ENCODE measurements at regions not wholly inside any gene's neighbourhood (a gene's known extent, or its start where the extent isn't known, plus 50 kb on each side); places are given as distances from the start of the nearest gene placed in this dataset.

DNA sequence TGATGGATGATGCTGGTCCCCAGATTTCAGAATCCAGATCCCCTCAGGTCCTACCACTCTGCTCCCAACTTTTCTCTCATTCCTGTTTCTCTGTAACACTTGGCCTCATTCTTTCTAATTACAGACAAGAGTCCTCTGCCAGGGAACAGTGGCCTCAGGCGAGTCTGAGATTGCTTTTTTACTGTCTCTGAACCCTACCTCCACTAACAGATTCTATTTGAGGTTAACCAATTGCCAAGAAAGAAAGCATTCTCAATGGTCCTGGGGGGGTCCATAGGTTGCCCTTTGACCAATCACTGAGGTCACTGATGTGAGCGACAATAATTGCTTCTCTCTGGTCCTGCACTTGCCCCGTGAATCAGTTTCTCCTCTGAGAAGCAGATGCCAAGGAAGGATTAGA, 145.2 kb upstream of the TMEM108 start:
- DNase-seq = no peak

DNA sequence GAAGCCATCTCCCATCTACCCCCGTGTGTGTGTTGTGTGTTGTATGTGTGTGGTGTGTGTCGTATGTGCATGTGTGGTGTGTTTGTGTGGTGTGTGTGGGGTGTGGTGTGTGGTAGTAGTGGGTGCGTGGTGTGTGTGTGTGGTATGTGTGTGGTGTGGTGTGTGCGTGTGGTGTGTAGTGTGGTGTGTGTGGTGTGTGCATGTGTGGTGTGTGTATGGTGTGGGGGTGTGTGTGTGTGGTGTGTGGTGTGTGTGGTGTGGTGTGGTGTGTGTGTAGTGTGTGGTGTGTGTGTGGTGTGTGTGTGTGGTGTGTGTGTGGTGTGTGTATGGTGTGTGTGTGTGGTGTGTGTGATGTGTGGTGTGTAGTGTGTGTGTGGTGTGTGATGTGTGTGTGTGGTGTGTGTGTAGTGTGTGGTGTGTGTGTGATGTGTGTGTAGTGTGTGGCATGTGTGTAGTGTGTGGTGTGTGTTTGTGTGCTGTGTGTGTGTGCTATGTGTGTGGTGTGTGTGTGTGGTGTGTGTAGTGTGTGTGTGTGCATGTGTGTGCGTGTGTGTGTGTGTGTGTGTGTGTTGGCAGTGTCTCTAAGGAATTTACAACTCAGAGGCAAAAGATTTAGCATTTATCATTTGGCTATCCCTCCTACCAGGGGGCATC, 156.3 kb upstream of the TMEM108 start:
- DNase-seq = no peak

DNA sequence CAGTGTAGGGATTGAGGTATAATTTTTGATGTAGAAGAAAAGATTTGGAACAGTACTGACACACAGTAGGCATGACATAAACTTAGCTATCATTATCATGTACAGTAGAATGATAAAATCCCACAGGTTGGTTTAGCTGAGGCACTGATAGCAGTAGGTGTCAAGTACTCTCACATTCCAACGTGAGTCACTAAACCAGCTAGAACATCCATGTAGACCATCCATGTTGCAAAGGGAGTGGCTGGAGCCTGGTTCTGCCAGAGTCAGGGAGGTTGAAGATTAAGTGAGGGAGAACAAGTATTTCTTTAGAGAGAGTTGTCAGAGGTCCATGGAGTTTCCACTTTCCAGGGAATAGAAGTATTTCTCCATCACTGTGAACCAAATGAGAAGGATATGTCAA, 157.2 kb upstream of the TMEM108 start:
- DNase-seq = no peak

DNA sequence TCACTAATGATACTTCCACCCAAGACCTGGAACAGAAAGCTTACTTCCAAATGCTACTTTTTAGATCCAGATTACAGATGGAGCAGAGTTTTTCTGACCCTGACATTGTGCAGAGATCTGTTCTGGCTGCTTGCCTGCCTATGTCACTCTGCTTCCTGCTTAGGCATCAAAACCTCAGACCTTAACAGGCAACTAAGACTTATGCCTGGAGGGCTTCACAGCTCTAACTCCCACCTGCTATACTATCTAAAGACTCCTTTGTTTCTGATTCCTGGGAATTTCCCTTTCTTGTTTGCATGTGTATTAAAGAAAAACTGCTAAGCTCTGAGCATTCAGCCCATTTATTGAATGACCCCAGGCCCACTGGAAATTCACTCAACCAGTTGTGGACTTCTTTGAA, 157.4 kb upstream of the NPHP3 start:
- DNase-seq = no peak

DNA sequence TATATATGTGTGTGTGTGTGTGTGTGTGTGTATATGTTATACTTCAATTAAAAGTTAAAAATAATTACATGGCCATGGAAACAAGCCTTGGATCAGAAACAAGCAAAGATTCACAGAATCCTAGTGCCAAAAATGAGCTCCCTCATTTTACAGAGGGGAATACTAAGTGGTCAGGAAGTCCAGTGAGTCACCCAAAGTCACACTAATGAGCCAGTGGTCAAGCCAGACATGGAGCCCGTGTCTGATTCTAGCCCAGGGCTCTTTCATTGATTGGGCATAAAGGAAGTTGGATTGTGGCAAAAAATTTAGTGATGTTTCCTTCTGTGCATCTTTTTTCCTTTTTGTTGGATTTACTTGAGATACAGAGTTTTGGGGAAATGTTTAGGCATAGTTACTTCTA, 152.5 kb upstream of the NPHP3 start:
- no peak for DNase-seq

DNA sequence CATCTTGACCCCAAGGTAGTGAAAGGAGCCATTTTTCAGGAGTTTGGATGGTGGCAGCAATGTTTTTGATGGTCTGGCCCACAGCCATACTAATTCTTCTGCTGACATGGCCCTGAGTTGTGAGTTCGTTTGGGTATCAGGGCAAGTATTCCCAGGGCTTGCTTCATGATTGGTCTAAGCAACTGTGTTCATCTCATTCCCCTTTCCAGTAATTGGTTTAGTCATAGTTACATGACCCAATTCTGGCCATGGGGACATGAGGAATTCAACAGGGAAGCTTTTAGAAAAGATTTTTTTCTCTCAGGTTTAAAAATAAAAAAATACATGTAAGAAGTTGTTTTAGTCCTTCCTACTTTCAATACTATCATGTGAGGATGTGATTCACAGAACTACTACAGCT, 150.5 kb upstream of the NPHP3 start:
- no peak for DNase-seq

DNA sequence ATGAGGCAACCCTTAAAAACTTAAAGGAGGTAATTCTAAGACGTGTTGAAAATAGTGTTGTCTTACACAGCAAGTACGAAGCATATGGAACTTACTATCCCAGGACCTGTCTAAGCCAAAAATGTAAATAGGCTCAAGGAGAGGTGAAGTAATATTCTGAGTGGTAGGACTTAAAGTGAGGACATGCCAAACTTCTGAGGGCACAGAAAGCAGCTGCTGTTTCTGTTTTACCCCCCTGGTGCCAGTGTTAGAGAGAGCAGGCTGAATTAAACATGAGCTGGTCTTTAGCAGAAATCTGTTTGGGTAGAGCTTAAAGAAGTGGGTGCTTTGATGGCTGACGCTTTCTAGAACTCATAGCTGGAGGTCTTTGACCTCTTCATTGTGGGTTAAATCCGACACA, 149.7 kb upstream of the NPHP3 start:
- no peak for DNase-seq

DNA sequence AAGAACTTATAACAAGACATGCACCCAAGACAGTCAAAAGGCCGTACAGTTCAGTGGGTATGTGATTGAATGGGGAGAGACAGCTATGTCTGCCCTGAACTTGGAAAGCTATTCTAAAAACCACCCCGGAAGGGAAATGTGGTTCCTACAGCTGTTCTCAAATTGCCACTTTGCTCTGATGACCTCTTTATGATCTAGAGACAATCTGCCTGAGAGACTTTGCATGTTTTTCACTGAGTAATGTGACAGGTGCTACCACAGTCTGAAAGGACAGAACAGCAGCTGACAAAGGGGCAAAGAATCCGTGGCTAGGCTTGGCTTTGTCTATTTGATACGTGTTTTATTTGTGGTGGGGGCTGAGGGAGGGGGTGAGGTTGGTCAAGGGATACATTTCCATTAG, 148.3 kb upstream of the NPHP3 start:
- peak; percentile 83 for DNase-seq

DNA sequence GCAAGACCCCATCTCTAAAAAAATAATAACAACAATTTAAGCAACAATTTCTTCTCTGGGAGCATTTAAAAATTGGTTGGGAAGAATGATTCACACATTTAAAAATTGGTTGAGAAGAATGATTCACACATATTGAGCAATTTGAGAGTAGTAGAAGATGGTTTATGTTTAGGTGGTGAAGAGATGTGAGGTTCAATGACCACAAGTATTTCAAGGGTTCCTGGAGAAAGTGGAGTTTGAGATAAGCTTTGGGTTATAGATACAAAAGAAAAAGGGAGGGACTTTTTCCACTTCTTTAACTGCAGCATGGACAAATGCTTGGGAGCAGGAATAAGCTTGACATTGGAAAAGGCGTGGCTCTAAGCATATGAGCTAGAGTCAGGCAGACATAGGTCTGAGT, 145.7 kb upstream of the NPHP3 start:
- DNase-seq = no peak

DNA sequence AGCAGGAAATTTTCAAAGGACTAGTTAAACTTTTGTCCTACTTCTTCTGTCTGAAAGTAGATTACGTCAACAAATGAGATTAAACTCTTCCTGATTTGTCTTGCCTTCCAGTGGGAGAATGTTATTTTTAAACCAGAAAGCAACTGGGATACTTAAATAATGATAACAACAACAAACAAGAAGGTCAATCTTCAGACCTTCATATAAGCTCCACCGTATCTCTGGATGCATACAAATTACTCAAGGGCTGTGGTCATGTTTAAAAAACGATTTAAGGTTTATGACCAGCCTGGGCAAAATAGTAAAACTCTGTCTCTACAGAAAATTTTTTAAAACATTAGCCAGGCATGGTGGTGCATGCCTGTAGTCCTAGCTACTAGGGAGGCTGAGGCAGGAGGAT, 145.3 kb upstream of the NPHP3 start:
- no peak for DNase-seq

DNA sequence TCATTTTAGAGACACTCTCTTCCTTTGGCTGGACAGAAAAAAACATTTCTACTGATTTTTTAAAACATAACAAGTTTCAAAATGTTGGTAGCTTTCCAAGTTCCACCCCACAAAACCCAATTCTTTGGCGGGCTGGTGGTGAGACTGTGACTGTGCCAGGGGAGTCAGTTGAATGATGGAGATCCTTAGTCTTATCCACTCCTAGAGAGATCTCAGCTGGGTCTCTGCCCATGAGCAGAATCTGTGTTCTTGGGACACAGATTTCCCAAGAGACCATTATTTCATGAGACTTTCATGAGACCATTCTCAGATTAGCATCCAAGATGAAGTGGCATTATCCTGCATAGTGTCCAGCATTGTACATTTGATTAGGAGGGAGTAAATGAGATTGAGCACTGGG, 135.1 kb upstream of the NPHP3 start:
- no peak for DNase-seq

DNA sequence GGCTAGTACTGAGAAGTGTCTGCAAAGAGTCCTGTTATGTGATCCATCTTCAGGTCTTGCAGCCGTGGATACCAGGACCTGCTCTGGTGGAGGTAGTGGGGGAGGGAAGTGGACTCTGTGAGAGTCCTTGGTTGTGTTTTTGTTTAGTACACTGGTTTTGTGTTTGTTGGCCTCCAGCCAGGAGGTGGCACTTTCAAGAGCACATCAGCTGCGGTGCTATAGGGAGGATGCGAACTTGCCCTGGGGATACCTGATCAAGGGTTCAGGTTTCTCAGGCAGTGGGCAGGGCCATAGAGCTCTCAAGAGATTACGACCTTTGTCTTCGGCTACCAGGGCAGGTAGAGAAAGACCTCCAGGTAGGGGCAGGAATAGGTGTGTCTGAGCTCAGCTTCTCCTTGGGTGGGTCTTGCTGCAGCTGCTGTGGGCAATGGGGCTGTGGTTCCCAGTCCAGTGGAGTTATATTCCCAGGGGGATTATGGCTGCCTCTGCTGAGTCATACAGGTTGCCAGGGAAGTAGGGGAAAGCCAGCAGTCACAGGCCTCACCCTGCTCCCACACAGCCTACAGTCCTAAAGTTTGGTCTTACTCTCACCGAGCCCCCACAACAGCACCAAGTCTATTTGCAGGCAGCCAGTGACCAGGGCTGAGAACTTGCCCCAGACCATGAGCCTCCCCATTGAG, 132.8 kb upstream of the NPHP3 start:
- no peak for DNase-seq

DNA sequence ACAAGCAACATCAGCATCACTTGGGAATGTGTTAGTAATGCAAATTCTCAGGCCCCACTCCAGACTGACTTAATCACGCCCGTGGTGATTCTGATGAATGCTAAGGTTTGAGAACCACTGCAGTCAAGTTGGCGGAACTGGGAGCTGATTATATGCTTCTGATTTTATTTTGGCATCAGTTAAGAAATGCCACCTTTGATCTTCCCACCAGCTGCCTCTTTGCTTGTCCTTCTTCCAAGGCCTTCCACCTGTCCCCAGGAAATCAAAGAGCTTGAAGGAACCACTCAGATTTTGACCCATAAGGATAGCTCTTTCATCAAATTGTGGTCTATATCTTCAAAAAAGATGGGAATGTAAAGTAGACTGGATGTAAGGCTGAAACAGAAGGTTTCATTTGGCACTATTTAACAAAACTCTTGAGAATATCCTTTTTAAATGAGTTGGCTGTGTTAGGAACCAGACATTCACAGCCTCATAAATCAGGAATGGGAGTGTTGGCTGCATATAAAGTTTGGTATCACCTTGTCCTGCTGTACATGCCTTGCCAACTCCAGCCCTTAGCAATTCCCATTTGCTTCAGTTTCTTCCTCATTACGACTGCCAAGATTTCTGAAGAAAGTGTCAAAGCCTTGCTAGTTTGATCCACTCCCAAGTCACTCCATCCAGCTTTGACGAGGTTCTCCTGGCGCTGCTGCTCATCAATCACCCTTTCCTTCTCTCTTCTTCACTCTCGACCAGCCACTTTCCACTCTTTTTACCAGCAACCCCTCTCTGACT, 125.8 kb upstream of the NPHP3 start:
- DNase-seq = no peak

DNA sequence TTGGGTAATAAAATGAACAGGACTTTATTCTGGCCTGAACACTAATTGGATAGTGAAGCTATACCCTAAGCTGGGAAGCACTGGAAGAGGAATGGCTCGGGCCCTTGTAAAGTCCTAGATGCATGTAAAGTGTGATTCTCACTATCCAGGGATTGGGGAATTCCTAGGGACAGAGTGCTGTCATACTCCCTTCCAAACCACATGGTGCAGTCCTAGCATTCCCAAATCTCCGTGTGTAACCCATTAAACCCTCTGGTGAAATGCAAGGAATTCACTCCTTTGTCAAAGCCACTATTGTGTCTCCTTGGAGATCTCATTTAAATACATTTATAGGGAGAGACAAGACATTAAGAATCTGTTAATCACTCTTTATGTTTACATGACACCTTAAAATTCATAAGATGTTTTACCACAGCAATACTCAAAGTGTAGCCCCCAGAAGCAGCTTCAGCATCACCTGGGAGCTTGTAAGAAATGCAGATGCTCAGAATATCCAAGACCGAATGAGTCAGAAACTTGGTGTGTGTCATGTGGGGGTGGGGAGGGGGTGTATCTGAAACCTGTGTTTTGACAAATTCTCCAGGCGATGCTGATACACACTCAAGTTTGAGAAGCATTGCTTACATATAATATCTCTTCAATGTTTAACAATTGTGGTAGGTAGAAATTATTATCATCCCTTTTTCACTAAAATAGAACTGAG, 121.8 kb upstream of the NPHP3 start:
- no peak for DNase-seq

DNA sequence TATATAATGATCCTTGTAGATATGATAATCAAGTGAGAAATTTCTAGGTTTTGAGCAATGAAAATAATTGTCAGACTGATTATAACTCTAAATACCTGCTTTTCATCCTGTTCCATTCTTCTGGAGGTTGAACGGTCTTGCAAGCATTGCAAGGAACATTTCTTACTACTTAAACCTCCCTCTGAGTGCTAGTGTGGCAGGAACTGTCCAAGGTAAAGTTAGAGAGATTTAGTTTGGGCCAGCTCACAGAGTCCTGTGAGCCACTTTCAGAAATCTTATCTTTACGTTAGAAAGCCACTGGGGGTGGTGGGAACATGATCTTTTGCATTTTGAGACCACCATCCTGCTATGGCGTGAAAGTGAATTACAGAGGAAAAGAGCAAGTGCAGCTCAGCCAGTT, 121.1 kb upstream of the NPHP3 start:
- DNase-seq = no peak

DNA sequence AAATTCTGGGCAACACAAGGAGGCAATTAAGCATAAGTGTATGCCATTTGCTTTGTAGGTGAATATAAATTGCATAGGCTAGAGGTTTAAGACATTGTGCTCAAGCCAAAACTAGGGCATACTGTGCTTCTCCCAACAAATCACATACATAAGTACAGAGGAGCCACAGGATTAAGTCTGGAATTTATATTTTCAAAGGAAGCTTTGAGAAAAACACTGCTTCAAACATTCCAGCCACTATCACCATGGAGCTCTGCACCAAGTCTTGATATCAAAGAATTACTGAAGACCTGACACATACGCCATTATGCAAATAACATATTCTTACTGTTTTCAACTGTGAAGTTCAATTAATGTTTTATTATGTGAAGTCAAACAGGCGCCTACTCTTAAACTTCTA, 119.4 kb upstream of the NPHP3 start:
- no peak for DNase-seq

DNA sequence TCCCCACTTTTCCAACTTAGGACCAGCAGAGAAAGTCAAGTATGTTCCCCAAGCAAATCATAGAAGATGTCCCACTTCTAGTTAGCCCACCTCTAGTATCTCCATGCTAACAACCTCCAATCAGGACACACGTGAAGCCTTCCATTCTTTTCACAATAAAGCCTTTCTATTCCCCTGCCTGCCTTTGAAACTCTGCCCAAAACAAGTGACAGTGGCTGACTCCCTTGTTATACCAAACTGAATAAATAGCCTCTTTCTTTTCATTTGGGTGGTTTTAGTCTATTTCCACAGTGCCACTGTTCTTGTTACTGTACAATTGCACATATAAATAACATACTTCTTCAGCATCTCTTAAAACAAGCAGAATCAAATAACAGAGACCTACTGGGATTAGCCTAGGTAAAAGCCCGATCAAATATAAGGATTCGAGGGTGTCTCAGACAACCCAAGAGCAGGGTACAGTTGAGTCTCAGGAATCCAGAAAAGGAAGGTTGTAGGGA, 118.0 kb upstream of the NPHP3 start:
- no peak for DNase-seq

DNA sequence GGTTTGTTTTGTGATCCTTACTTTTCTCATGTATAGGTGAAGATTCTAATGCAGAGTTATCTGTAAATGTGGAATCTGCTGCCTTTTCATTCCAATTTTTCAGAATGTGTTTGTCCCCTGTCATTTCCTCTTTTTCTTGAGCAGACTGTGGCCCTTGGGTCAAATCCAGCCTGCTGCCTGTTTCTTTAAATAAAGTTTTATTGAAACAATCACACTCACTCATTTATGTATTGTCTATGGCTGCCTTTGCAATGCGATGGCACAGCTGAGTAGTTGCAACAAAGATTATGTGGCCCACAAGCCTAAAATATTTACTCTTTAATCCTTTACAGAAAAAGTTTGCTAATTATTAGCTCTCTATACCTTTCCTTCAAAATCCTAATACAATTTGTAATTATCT, 116.3 kb upstream of the NPHP3 start:
- DNase-seq = no peak

DNA sequence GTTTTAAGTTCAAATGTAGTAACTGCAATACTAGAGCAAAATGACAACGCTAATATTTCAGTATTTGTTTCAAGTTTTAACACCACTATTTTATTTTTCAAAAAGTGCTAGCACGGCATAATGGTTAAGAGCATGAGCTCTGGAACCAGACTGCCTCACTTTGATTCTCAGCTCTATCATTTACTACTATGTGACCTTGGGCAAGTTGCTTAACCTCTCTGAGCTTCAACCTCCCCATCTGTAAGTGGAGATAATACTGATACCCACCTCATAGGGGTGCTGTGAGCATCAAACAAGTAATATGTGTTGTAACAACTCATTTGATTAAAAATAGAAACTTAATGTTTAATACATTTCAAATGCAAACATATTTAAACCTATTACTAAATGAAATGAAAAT, 115.4 kb upstream of the NPHP3 start:
- no peak for DNase-seq

DNA sequence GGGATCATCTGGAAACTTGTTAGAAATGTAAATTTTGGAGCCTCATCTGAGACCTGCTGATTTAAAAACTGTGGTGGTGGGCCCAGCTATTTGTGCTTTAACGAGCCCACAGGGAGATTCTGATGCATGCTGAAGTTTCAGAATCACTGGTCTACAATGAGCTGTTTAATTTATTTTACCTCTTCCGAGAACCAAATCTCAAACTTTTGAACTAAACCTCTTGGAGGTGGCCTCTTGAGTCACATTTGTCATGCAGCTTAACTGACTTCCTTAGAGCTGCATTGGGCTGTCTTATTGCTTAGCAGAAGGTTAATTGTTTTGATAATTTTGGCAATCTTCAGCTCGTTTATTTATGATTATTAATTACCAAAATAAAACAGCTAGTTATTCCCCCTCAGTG, 112.1 kb upstream of the NPHP3 start:
- DNase-seq = no peak

DNA sequence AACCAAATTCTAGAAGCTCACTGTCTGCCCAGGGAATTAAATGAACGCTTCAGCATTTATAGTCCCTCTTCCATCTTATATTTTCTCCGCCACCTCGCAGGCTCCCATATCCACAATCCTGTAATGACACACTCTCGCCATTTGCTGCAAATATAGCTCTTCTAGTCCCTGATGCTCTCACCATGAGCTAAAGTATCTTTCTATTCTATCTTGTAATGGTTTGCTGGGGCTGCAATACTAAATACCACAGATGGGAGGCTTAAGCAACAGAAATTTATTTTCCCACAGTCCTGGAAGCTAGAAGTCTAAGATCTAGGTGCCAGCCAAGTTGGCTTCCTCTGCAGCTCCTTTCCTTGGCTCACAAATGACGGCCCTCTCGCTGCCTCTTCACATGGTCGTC, 106.9 kb upstream of the NPHP3 start:
- no peak for DNase-seq

DNA sequence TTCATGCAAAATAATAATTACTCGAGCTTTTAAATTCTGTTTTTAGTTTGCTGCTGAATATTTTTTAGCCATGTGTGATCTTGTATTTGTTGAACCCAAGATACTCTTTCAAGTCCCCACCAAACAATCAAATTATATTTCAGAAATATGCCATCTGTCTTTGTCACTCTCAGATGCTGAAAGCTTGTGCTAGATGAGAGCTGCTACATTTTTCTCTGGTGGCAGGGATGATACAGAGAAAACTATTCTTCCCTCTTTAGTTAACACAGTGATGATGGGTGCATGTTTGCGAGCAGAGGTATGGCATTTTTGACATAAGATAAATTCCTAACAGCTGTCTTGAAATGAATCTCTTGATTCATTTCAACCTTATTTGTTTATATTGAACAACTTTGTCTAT, 100.6 kb upstream of the NPHP3 start:
- no peak for DNase-seq

DNA sequence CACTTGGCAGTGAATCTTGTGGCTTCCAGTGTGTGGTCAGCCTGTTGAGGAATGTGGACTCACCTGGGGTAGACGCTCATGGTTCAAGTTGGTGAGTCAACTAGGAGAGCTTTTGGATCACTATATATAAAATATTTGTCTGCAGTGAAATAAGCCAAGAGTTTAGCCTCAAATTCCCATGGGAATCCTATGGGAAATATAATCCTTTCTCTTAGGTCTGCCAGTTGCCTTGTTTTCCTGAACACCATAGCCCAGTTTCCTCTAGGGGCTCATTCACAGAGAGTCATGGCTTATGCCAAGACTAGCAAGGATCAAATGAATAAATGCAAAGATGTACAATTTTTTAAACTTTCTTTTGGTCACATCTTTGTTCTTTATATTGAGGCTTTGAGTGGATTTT, 100.1 kb upstream of the NPHP3 start:
- no peak for DNase-seq

DNA sequence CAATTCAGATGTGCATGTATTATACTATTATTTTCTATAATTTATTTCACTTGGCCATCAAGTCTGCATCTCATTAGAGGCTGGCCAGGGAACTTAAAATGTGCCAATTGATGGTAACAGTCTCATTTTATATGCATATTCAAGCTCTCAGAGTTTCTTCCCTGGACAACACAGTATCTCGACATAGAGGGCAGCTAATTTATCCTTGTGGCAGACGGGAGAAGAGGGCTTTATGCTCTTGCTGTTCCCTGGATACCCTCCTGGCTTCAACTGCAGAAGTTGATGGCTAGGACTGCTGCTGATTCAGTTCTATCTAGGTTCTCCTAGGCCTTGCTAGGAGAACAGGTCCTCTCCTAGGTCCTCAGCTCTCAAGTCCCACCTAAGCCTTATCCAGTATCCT, 99.1 kb upstream of the NPHP3 start:
- DNase-seq = no peak

All from retina (tissue), 1 donor.